K562 (cell line): ENCODE measurements at regions not wholly inside any gene's neighbourhood (a gene's known extent, or its start where the extent isn't known, plus 50 kb on each side); places are given as distances from the start of the nearest gene placed in this dataset.

ENCODE experiments used
- ATAC-seq: fragments of 200-7000 bp; cut with Tn5 transposase; 3 replicates; pipeline ENCODE4 v1.9.1; 2020; ENCODE audit warnings: moderate library complexity
- BruUV-seq: library from RNA; stranded (reverse); fragments of 400-500 nt; replicated peaks from 2 replicates; lab custom pipeline; 2021; lab: Mats Ljungman, UMichigan
- CTCF ChIA-PET: fragments of 300-600 bp; formaldehyde crosslinking; extraction: SDS; loops from one replicate; lab custom pipeline; 2021; ENCODE audit warnings: low intra/inter-chr PET ratio; lab: Yijun Ruan, JAX
- POLR2A ChIA-PET: fragments of 300-600, 350-650 bp; sonication (Branson Sonifier 250); formaldehyde crosslinking; extraction: SDS; loops from one replicate; lab custom pipeline; 2021; ENCODE audit warnings: antibody characterized with exemption, inconsistent platforms; lab: Yijun Ruan, JAX
- DNase-seq, 4 experiments: peaks; one replicate each; pipeline versions ENCODE4 v3.0.0 to v3.0.0-alpha.2; 2011 to 2018; ENCODE audit warnings: low spot score in 3 of 4, mixed read lengths in 3 of 4; ENCODE audit errors: extremely low read depth in 1 of 4
- FAIRE-seq: peaks from 2 replicates; lab custom pipeline; 2011; peaks lifted over from hg19 to GRCh38; lab: Jason Lieb, UNC
- H2AFZ ChIP-seq: 2 replicates; pipeline ENCODE4 v1.6.0; 2011; ENCODE audit warnings: low read depth, low read length, control low read depth, inconsistent platforms
- H3K27ac ChIP-seq: fragments of 200-600 bp; 3 replicates; pipeline ENCODE4 v1.8.0; 2011; ENCODE audit warnings: low read depth, mild to moderate bottlenecking, control low read depth, inconsistent platforms, low read length, moderate library complexity, mixed read lengths; ENCODE audit errors: extremely low read depth
- H3K27me3 ChIP-seq, 2 experiments: fragments of 300-600 bp in 1 of 2; 2 replicates in 1 of 2; 3 replicates in 1 of 2; pipeline versions ENCODE4 v1.6.0 to v1.8.0; 2011; ENCODE audit warnings: inconsistent platforms in 2 of 2, low read length in 2 of 2, mild to moderate bottlenecking in 1 of 2, mixed read lengths in 1 of 2, moderate library complexity in 1 of 2; ENCODE audit not compliant: control insufficient read depth in 2 of 2, insufficient read depth in 2 of 2
- H3K36me3 ChIP-seq: fragments of 300-600 bp; 3 replicates; pipeline ENCODE4 v1.8.0; 2011; ENCODE audit warnings: mild to moderate bottlenecking, low read length, inconsistent platforms; ENCODE audit not compliant: control insufficient read depth, insufficient read depth
- H3K4me1 ChIP-seq, 2 experiments: fragments of 200-600 bp in 1 of 2; replicated peaks in 1 of 2; 2 replicates in 1 of 2; 3 replicates in 1 of 2; pipeline versions ENCODE4 v1.5.1 to v1.8.0; 2011; ENCODE audit warnings: inconsistent platforms in 2 of 2, low read length in 2 of 2, mild to moderate bottlenecking in 1 of 2, mixed read lengths in 1 of 2, moderate library complexity in 1 of 2; ENCODE audit not compliant: control insufficient read depth in 2 of 2, insufficient read depth in 2 of 2
- H3K4me2 ChIP-seq: 2 replicates; pipeline ENCODE4 v1.6.1; 2011; ENCODE audit warnings: low read length, control low read depth, inconsistent platforms, mixed read lengths; ENCODE audit not compliant: insufficient read depth
- H3K4me3 ChIP-seq: fragments of 200-600 bp; sonication (generic), shearing (Covaris generic); 2 replicates; pipeline ENCODE4 v1.5.1; 2016; ENCODE audit warnings: control low read depth, inconsistent platforms
- H3K79me2 ChIP-seq: fragments of 200-600 bp; 3 replicates; pipeline ENCODE4 v1.8.0; 2011; ENCODE audit warnings: low read length, inconsistent platforms; ENCODE audit not compliant: control insufficient read depth, insufficient read depth
- H3K9ac ChIP-seq, 2 experiments: 2 replicates each; pipeline versions ENCODE4 v1.6.0 to v1.6.1; 2011; ENCODE audit warnings: low read depth in 2 of 2, low read length in 2 of 2, control low read depth in 1 of 2, inconsistent platforms in 1 of 2, mild to moderate bottlenecking in 1 of 2, mixed read lengths in 1 of 2; ENCODE audit not compliant: insufficient read depth in 1 of 2
- H3K9me1 ChIP-seq: one replicate; pipeline ENCODE4 v1.6.0; 2011; ENCODE audit warnings: inconsistent platforms, mild to moderate bottlenecking, low read length, moderate library complexity; ENCODE audit not compliant: control insufficient read depth, insufficient read depth
- H3K9me3 ChIP-seq: replicated peaks from 2 replicates; pipeline ENCODE4 v1.5.1; 2011; ENCODE audit warnings: low read depth, low read length, inconsistent platforms; ENCODE audit not compliant: control insufficient read depth, insufficient read depth
- H4K20me1 ChIP-seq: replicated peaks from 2 replicates; pipeline ENCODE4 v1.6.1; 2011; ENCODE audit warnings: low read length, inconsistent platforms, mixed read lengths; ENCODE audit not compliant: control insufficient read depth, insufficient read depth
- GATAD2A ChIP-seq: fragments of 450-650 bp; IDR thresholded peaks from 2 replicates; pipeline ENCODE4 v1.6.1; 2017
- KLF10 ChIP-seq: fragments of 250-450 bp; sonication (Bioruptor Pico); IDR thresholded peaks from 2 replicates; pipeline ENCODE4 v1.6.1; 2021; ENCODE audit warnings: matching md5 sums
- MAFF ChIP-seq: IDR thresholded peaks from 2 replicates; pipeline ENCODE4 v1.6.1; 2012; ENCODE audit warnings: low read length, improper control_type of control experiment
- NR0B1 ChIP-seq: fragments of 450-650 bp; IDR thresholded peaks from one replicate; pipeline ENCODE4 v1.6.1; 2018; ENCODE audit warnings: mild to moderate bottlenecking, moderate library complexity; ENCODE audit not compliant: partially characterized antibody
- PHB ChIP-seq: fragments of 250-450 bp; sonication (Bioruptor Pico); IDR thresholded peaks from 2 replicates; pipeline ENCODE4 v1.5.0; 2021
- PRPF4 ChIP-seq: fragments of 200-400 bp; formaldehyde crosslinking; IDR thresholded peaks from one replicate; pipeline ENCODE4 v1.6.1; 2017; ENCODE audit warnings: low read length, low read depth, mild to moderate bottlenecking; ENCODE audit not compliant: insufficient read depth, poor library complexity, severe bottlenecking
- PURB ChIP-seq: sonication (generic); formaldehyde crosslinking; IDR thresholded peaks from 2 replicates; pipeline ENCODE4 v1.9.0; 2021; ENCODE audit warnings: low read depth, mild to moderate bottlenecking, missing genetic modification reagents
- USF2 ChIP-seq: sonication (generic); formaldehyde crosslinking; IDR thresholded peaks from 2 replicates; pipeline ENCODE4 v1.5.0; 2020; ENCODE audit warnings: missing genetic modification reagents
- YBX1 ChIP-seq: fragments of 450-650 bp; IDR thresholded peaks from 2 replicates; pipeline ENCODE4 v1.7.1; 2016; ENCODE audit warnings: mild to moderate bottlenecking
- ZFP91 ChIP-seq: sonication (generic); formaldehyde crosslinking; IDR thresholded peaks from 2 replicates; pipeline ENCODE4 v1.8.0; 2022; ENCODE audit warnings: mild to moderate bottlenecking, missing genetic modification reagents
- ZFPM2 ChIP-seq: fragments of 250-450 bp; sonication (Bioruptor Pico); IDR thresholded peaks from 2 replicates; pipeline ENCODE4 v1.5.1; 2022; ENCODE audit warnings: mild to moderate bottlenecking
- ZNF551 ChIP-seq: fragments of 250-450 bp; sonication (Bioruptor Pico); IDR thresholded peaks from 2 replicates; pipeline ENCODE4 v1.5.0; 2021; ENCODE audit warnings: mild to moderate bottlenecking, moderate library complexity
- WGBS: fragments of 100-300 bp; shearing (Covaris generic); methylation state at CpG from one replicate; pipeline ENCODE4 v1.1.6; 2016; ENCODE audit warnings: low coverage, mixed read lengths; ENCODE audit not compliant: insufficient coverage; ENCODE audit errors: missing lambda C conversion rate; 5-methylcytosine and 5-hydroxymethylcytosine counted together
- in situ Hi-C: fragments of 300-500 bp; cut with MboI; formaldehyde crosslinking; loops from 4 replicates; pipeline ENCODE4 v1.15.0; 2018; ENCODE audit warnings: inconsistent platforms, mixed read lengths
- intact Hi-C: fragments of 100-400 bp; cut with micrococcal nuclease; formaldehyde crosslinking; loops from 2 replicates; pipeline ENCODE4 v1.14.2; 2022

- DNase-seq: no peak
- no peak for TF ChIP-seq KLF10 (CRISPR knock-in tag)
- no TSS peak for BruUV-seq
- Histone ChIP-seq H4K20me1 (no peaks in the 10 kb centered on the region), H3K9ac (no peak overlapping the region), H3K4me3 (no peak overlapping the region), H2AFZ (no peak overlapping the region), H3K4me1 (no peaks in the 10 kb centered on the region), H3K79me2 (no peaks in the 10 kb centered on the region), H3K4me2 (no peak overlapping the region), H3K27me3 (no peaks in the 10 kb centered on the region), H3K27ac (no peak overlapping the region), H3K9me3 (no peaks in the 10 kb centered on the region), H3K9me1 (no peaks in the 10 kb centered on the region), H3K36me3 (no peaks in the 10 kb centered on the region)
- ChIA-PET POLR2A (no interaction called here), CTCF (no interaction called here)
- intact Hi-C loops: no loop called here
- in situ Hi-C loops: no loop called here
- no peak for ATAC-seq
- FAIRE-seq: no peak
These were observed 253.2 kb downstream of the HTR7 start for GRCh38 chr10:90604636-90605035.

- intact Hi-C loops (no loop called here), in situ Hi-C loops (no loop called here)
- no peak overlapping the region for H3K4me3 ChIP-seq
- no peak for ATAC-seq
- BruUV-seq: no TSS peak
- no peaks in the 10 kb centered on the region for H4K20me1 ChIP-seq
- no peaks in the 10 kb centered on the region for H3K9me1 ChIP-seq
- H3K27me3 ChIP-seq: no peaks in the 10 kb centered on the region
- H3K4me1 ChIP-seq: no peaks in the 10 kb centered on the region
- no peak overlapping the region for H3K9ac ChIP-seq
- no peak overlapping the region for H3K27ac ChIP-seq
- ChIA-PET POLR2A (no interaction called here), CTCF (no interaction called here)
- no peak overlapping the region for H2AFZ ChIP-seq
- 0% methylated on average over 3 of the region's 3 CpGs for WGBS
- H3K79me2 ChIP-seq: no peaks in the 10 kb centered on the region
- FAIRE-seq: no peak
- DNase-seq: no peak
- H3K9me3 ChIP-seq: no peaks in the 10 kb centered on the region
- no peak overlapping the region for H3K4me2 ChIP-seq
- no peaks in the 10 kb centered on the region for H3K36me3 ChIP-seq
- no peak for TF ChIP-seq PRPF4
- no peak for TF ChIP-seq PHB (CRISPR knock-in tag)
- TF ChIP-seq GATAD2A: no peak
- no peak for TF ChIP-seq ZNF551 (CRISPR knock-in tag)
- TF ChIP-seq ZFPM2: no peak
- TF ChIP-seq MAFF: no peak
- no peak for TF ChIP-seq PURB
- no peak for TF ChIP-seq USF2 (CRISPR knock-in tag)
- TF ChIP-seq NR0B1: no peak
- no peak for TF ChIP-seq YBX1
- TF ChIP-seq ZFP91 (CRISPR knock-in tag): no peak
These were observed 252.3 kb downstream of the HTR7 start for GRCh38 chr10:90605506-90605905.
